Activated effector memory CD4-positive, alpha-beta T cell treated with Interleukin-2 at 50 U/mL for 16 hours (primary cell): ENCODE measurements at regions not wholly inside any gene's neighbourhood (a gene's known extent, or its start where the extent isn't known, plus 50 kb on each side); places are given as distances from the start of the nearest gene placed in this dataset.
"Not testable (repeated sequence)": the region's sequence is repeated elsewhere in the genome, so short reads cannot be mapped to it uniquely, and the experiment has no call there.

Experiments
- DNase-seq: peaks from one replicate; pipeline ENCODE4 v3.0.0-alpha.2; 2020

GRCh38 chr13:50425772-50426171, 410.5 kb downstream of the KCNRG start:
- DNase-seq = no peak

GRCh38 chr13:50426927-50427326, 411.7 kb downstream of the KCNRG start:
- no peak for DNase-seq

- DNase-seq = not testable (repeated sequence)
Observed at GRCh38 chr13:50427511-50427910, 412.3 kb downstream of the KCNRG start.

- DNase-seq = no peak
Observed at GRCh38 chr13:50428183-50428877, 413.1 kb downstream of the KCNRG start.

- DNase-seq = no peak
Observed at GRCh38 chr13:50435011-50435410, 408.5 kb downstream of the DLEU7 start.

GRCh38 chr13:50437252-50437651, 406.2 kb downstream of the DLEU7 start:
- DNase-seq = no peak

- no peak for DNase-seq
Observed at GRCh38 chr13:50438351-50438750, 405.1 kb downstream of the DLEU7 start.

GRCh38 chr13:50441130-50441529, 402.4 kb downstream of the DLEU7 start:
- no peak for DNase-seq

GRCh38 chr13:50444726-50445125, 398.8 kb downstream of the DLEU7 start:
- DNase-seq = no peak

GRCh38 chr13:50446611-50447010, 396.9 kb downstream of the DLEU7 start:
- DNase-seq = no peak

- no peak for DNase-seq
Observed at GRCh38 chr13:50448535-50448998, 394.9 kb downstream of the DLEU7 start.

GRCh38 chr13:50449465-50449864, 394.0 kb downstream of the DLEU7 start:
- DNase-seq = no peak

GRCh38 chr13:50450279-50450678, 393.2 kb downstream of the DLEU7 start:
- DNase-seq = no peak

GRCh38 chr13:50451609-50452008, 391.9 kb downstream of the DLEU7 start:
- no peak for DNase-seq

- no peak for DNase-seq
Observed at GRCh38 chr13:50452028-50452427, 391.5 kb downstream of the DLEU7 start.

- DNase-seq = no peak
Observed at GRCh38 chr13:50452756-50453155, 390.7 kb downstream of the DLEU7 start.

- DNase-seq = no peak
Observed at GRCh38 chr13:50453188-50453587, 390.3 kb downstream of the DLEU7 start.

GRCh38 chr13:50456111-50456510, 387.4 kb downstream of the DLEU7 start:
- no peak for DNase-seq

GRCh38 chr13:50457415-50458393, 385.8 kb downstream of the DLEU7 start:
- DNase-seq = no peak

- no peak for DNase-seq
Observed at GRCh38 chr13:50459046-50459445, 384.4 kb downstream of the DLEU7 start.

GRCh38 chr13:50459658-50460057, 383.8 kb downstream of the DLEU7 start:
- DNase-seq = no peak

GRCh38 chr13:50460358-50460757, 383.1 kb downstream of the DLEU7 start:
- DNase-seq = no peak

- no peak for DNase-seq
Observed at GRCh38 chr13:50461189-50461588, 382.3 kb downstream of the DLEU7 start.

- no peak for DNase-seq
Observed at GRCh38 chr13:50463719-50464118, 379.8 kb downstream of the DLEU7 start.
